IMR-90 (cell line): ENCODE measurements at regions not wholly inside any gene's neighbourhood (a gene's known extent, or its start where the extent isn't known, plus 50 kb on each side); places are given as distances from the start of the nearest gene placed in this dataset.

Source experiments
- ATAC-seq: fragments of 200-7000 bp; cut with Tn5 transposase; 2 replicates; pipeline ENCODE4 v1.9.1; 2020; ENCODE audit warnings: low read depth, mild to moderate bottlenecking, moderate library complexity
- BruUV-seq: library from RNA; stranded (reverse); fragments of 400-500 nt; replicated peaks from 2 replicates; lab custom pipeline; 2021; lab: Mats Ljungman, UMichigan
- CTCF ChIA-PET: fragments of 300-600 bp; formaldehyde crosslinking; extraction: SDS; loops from one replicate; lab custom pipeline; 2021; ENCODE audit warnings: antibody characterized with exemption; lab: Yijun Ruan, JAX
- POLR2A ChIA-PET: fragments of 300-600 bp; sonication (Branson Sonifier 250); formaldehyde crosslinking; loops from one replicate; lab custom pipeline; 2022; ENCODE audit warnings: antibody characterized with exemption; ENCODE audit not compliant: unreplicated experiment; lab: Charles Lee
- DNase-seq: peaks from one replicate; pipeline ENCODE4 v3.0.0; 2013
- H2AFZ ChIP-seq: replicated peaks from 2 replicates; pipeline ENCODE3; 2013; ENCODE audit warnings: low read length, mild to moderate bottlenecking; ENCODE audit not compliant: poor library complexity
- H2AK5ac ChIP-seq: 2 replicates; pipeline ENCODE4 v1.6.1; 2013; ENCODE audit warnings: low read depth, low read length, inconsistent platforms
- H2AK9ac ChIP-seq: replicated peaks from 2 replicates; pipeline ENCODE3; 2013; ENCODE audit warnings: mild to moderate bottlenecking, low read depth, low read length, moderate library complexity; ENCODE audit not compliant: poor library complexity
- H2BK120ac ChIP-seq: 2 replicates; pipeline ENCODE4 v1.6.1; 2013; ENCODE audit warnings: low read depth, low read length, inconsistent platforms
- H2BK15ac ChIP-seq: 3 replicates; pipeline ENCODE4 v1.6.1; 2013; ENCODE audit warnings: low read depth, low read length, inconsistent platforms
- H2BK20ac ChIP-seq: 2 replicates; pipeline ENCODE4 v1.6.1; 2013; ENCODE audit warnings: low read depth, mild to moderate bottlenecking, inconsistent platforms, low read length, moderate library complexity
- H2BK5ac ChIP-seq: 2 replicates; pipeline ENCODE4 v1.6.1; 2013; ENCODE audit warnings: mild to moderate bottlenecking, low read depth, low read length, inconsistent platforms; ENCODE audit not compliant: poor library complexity, severe bottlenecking
- H3K14ac ChIP-seq: replicated peaks from 2 replicates; pipeline ENCODE4 v1.6.1; 2013; ENCODE audit warnings: low read depth, low read length, inconsistent platforms
- H3K18ac ChIP-seq: 2 replicates; pipeline ENCODE4 v1.6.1; 2013; ENCODE audit warnings: low read depth, low read length, control low read depth
- H3K23ac ChIP-seq: 2 replicates; pipeline ENCODE4 v1.6.1; 2013; ENCODE audit warnings: low read depth, low read length, inconsistent platforms
- H3K27ac ChIP-seq: 2 replicates; pipeline ENCODE4 v1.5.1; 2013; ENCODE audit warnings: mild to moderate bottlenecking, control low read depth, low read length; ENCODE audit not compliant: insufficient read depth
- H3K27me3 ChIP-seq: 2 replicates; pipeline ENCODE4 v1.6.1; 2013; ENCODE audit warnings: low read length; ENCODE audit not compliant: control insufficient read depth, insufficient read depth
- H3K36me3 ChIP-seq: 2 replicates; pipeline ENCODE4 v1.6.1; 2013; ENCODE audit warnings: low read length, mixed read lengths; ENCODE audit not compliant: control insufficient read depth, insufficient read depth
- H3K4ac ChIP-seq: 2 replicates; pipeline ENCODE4 v1.6.1; 2013; ENCODE audit warnings: low read depth, low read length, inconsistent platforms
- H3K4me1 ChIP-seq: 2 replicates; pipeline ENCODE4 v1.6.1; 2013; ENCODE audit warnings: low read length, mixed read lengths; ENCODE audit not compliant: control insufficient read depth, insufficient read depth
- H3K4me2 ChIP-seq: 2 replicates; pipeline ENCODE4 v1.6.1; 2013; ENCODE audit warnings: low read depth, mild to moderate bottlenecking, control low read depth, low read length, moderate library complexity
- H3K4me3 ChIP-seq: 2 replicates; pipeline ENCODE4 v1.5.1; 2013; ENCODE audit warnings: low read depth, mild to moderate bottlenecking, control low read depth, low read length, moderate library complexity; ENCODE audit not compliant: insufficient read depth
- H3K56ac ChIP-seq: 2 replicates; pipeline ENCODE4 v1.6.1; 2013; ENCODE audit warnings: low read length, inconsistent platforms; ENCODE audit not compliant: insufficient read depth; ENCODE audit errors: extremely low read depth
- H3K79me1 ChIP-seq, 2 experiments: 2 replicates each; pipeline ENCODE4 v1.6.1; 2013; ENCODE audit warnings: low read length in 2 of 2, inconsistent platforms in 1 of 2, low read depth in 1 of 2
- H3K9ac ChIP-seq: 2 replicates; pipeline ENCODE4 v1.6.1; 2013; ENCODE audit warnings: low read depth, low read length, control low read depth
- H3K9me1 ChIP-seq: 2 replicates; pipeline ENCODE4 v1.6.1; 2013; ENCODE audit warnings: low read length, inconsistent platforms; ENCODE audit not compliant: insufficient read depth
- H3K9me3 ChIP-seq: 2 replicates; pipeline ENCODE4 v1.6.1; 2013; ENCODE audit warnings: low read length; ENCODE audit not compliant: control insufficient read depth, insufficient read depth
- H4K20me1 ChIP-seq: 2 replicates; pipeline ENCODE4 v1.6.1; 2013; ENCODE audit warnings: low read length, inconsistent platforms; ENCODE audit not compliant: insufficient read depth
- H4K5ac ChIP-seq: 2 replicates; pipeline ENCODE4 v1.6.1; 2013; ENCODE audit warnings: mild to moderate bottlenecking, low read depth, low read length, control low read depth
- H4K8ac ChIP-seq, 2 experiments: 2 replicates each; pipeline ENCODE4 v1.6.1; 2013; ENCODE audit warnings: low read depth in 2 of 2, low read length in 2 of 2, control low read depth in 1 of 2, inconsistent platforms in 1 of 2
- H4K91ac ChIP-seq: 2 replicates; pipeline ENCODE4 v1.6.1; 2013; ENCODE audit warnings: low read depth, low read length, inconsistent platforms; ENCODE audit not compliant: insufficient read depth
- CEBPB ChIP-seq: IDR thresholded peaks from 2 replicates; pipeline ENCODE4 v1.6.1; 2012; ENCODE audit warnings: low read depth, low read length, improper control_type of control experiment
- NFE2L2 ChIP-seq: fragments of 150-350 bp; IDR thresholded peaks from 2 replicates; pipeline ENCODE4 v1.6.1; 2016; ENCODE audit warnings: low read depth, mild to moderate bottlenecking, low read length
- POLR2A ChIP-seq: IDR thresholded peaks from 2 replicates; pipeline ENCODE4 v1.6.1; 2012; ENCODE audit warnings: mild to moderate bottlenecking, low read depth, low read length
- RAD21 ChIP-seq: IDR thresholded peaks from 2 replicates; pipeline ENCODE4 v1.6.1; 2012; ENCODE audit warnings: low read length, improper control_type of control experiment
- RCOR1 ChIP-seq: IDR thresholded peaks from 2 replicates; pipeline ENCODE4 v1.6.1; 2012; ENCODE audit warnings: mild to moderate bottlenecking, low read length, improper control_type of control experiment; ENCODE audit not compliant: insufficient replicate concordance
- WGBS, 2 experiments: methylation state at CpG; one replicate each; pipeline versions ENCODE4 v1.1.5 to v1.1.7; 2013; ENCODE audit warnings: missing lambda C conversion rate in 2 of 2; ENCODE audit not compliant: insufficient read length in 1 of 2; ENCODE audit errors: extremely low coverage in 2 of 2; 5-methylcytosine and 5-hydroxymethylcytosine counted together
- dilution Hi-C: fragments of 300-500 bp; cut with HindIII; formaldehyde crosslinking; loops from one replicate; pipeline ENCODE4 v1.14.3; 2018; ENCODE audit warnings: low sequenced_read_pairs; ENCODE audit not compliant: unreplicated experiment
- in situ Hi-C: fragments of 300-500 bp; cut with MboI; formaldehyde crosslinking; loops from 3 replicates; pipeline ENCODE4 v1.14.3; 2019; ENCODE audit warnings: low sequenced_read_pairs, inconsistent platforms, mixed read lengths
- intact Hi-C: fragments of 100-400 bp; cut with micrococcal nuclease; formaldehyde crosslinking; loops from 2 replicates; pipeline ENCODE4 v1.10.0; 2022
- TF ChIP-seq, protein P1 (sequence below): fragments of 150-350 bp; IDR thresholded peaks from 2 replicates; pipeline ENCODE4 v1.6.1; 2016; ENCODE audit warnings: low read depth, mild to moderate bottlenecking, low read length, moderate library complexity, borderline replicate concordance

DNA sequence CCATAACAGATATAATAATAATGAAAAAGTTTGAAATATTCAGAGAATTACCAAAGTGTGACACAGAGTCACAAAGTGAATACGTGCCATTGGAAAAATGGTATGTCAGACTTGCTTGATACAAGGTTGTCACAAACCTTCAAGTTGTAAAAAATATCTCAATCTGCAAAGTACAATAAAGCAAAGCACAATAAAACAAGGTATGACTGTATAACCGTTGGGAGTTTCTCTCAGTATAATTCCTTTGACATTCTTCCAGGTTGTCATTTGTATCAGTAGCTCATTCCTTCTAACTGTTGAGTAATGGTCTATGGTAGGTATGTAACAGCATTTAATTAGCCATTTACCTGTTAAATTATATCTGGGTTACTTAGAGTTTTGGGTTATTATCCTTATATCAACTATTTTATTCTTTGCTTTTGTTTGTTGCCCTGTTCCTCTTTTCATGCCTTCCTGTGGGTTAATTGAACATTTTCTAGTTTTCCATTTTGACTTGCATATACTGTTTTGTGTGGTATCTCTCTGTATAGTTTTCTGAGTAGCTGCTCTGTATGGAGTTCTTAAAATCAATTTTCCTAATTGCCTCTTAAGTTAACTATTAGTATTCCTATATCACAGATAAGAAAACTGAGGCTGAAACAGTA lies 112.5 kb downstream of the SUCNR1 start:
- H4K91ac ChIP-seq: no peak overlapping the region
- ChIA-PET CTCF (no interaction called here), POLR2A (no interaction called here)
- no peak overlapping the region for H2BK15ac ChIP-seq
- dilution Hi-C loops (no loop called here), in situ Hi-C loops (no loop called here), intact Hi-C loops (no loop called here)
- H3K56ac ChIP-seq: no peak overlapping the region
- H3K9me1 ChIP-seq: no peaks in the 10 kb centered on the region
- H3K18ac ChIP-seq: no peak overlapping the region
- no peak overlapping the region for H3K23ac ChIP-seq
- no peak overlapping the region for H3K14ac ChIP-seq
- no peak overlapping the region for H2BK120ac ChIP-seq
- no peaks in the 10 kb centered on the region for H3K36me3 ChIP-seq
- no peak overlapping the region for H2AK5ac ChIP-seq
- ATAC-seq: no peak
- no peak overlapping the region for H3K4ac ChIP-seq
- no peak overlapping the region for H4K5ac ChIP-seq
- H2BK20ac ChIP-seq: no peak overlapping the region
- no peaks in the 10 kb centered on the region for H3K79me1 ChIP-seq
- H3K9me3 ChIP-seq: no peaks in the 10 kb centered on the region
- DNase-seq: no peak
- no peak overlapping the region for H3K27ac ChIP-seq
- H3K4me2 ChIP-seq: no peak overlapping the region
- no peak overlapping the region for H4K8ac ChIP-seq
- H3K9ac ChIP-seq: no peak overlapping the region
- no CpG with 5 or more reads among the region's 2 CpGs for WGBS, 2 experiments
- no TSS peak for BruUV-seq
- TF ChIP-seq RAD21 (no peak), POLR2A (no peak), CEBPB (no peak), RCOR1 (no peak), NFE2L2 (no peak)
- TF ChIP-seq, protein P1, sequence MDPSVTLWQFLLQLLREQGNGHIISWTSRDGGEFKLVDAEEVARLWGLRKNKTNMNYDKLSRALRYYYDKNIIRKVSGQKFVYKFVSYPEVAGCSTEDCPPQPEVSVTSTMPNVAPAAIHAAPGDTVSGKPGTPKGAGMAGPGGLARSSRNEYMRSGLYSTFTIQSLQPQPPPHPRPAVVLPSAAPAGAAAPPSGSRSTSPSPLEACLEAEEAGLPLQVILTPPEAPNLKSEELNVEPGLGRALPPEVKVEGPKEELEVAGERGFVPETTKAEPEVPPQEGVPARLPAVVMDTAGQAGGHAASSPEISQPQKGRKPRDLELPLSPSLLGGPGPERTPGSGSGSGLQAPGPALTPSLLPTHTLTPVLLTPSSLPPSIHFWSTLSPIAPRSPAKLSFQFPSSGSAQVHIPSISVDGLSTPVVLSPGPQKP: no peak
- no peaks in the 10 kb centered on the region for H3K4me1 ChIP-seq
- H2AFZ ChIP-seq: no peak overlapping the region
- H2BK5ac ChIP-seq: no peak overlapping the region
- H2AK9ac ChIP-seq: no peak overlapping the region
- no peak overlapping the region for H3K4me3 ChIP-seq
- no peaks in the 10 kb centered on the region for H4K20me1 ChIP-seq
- no peaks in the 10 kb centered on the region for H3K27me3 ChIP-seq
